NB4 (cell line): ENCODE measurements at regions not wholly inside any gene's neighbourhood (a gene's known extent, or its start where the extent isn't known, plus 50 kb on each side); places are given as distances from the start of the nearest gene placed in this dataset.

Experiments
- DNase-seq: peaks from one replicate; pipeline ENCODE4 v3.0.0; 2010; ENCODE audit warnings: low read depth
- H3K4me3 ChIP-seq: one replicate; pipeline ENCODE4 v1.5.1; 2011; ENCODE audit warnings: mild to moderate bottlenecking, low read depth, low read length, moderate library complexity
- CTCF ChIP-seq: IDR thresholded peaks from one replicate; pipeline ENCODE4 v1.5.1; 2012; ENCODE audit warnings: low read depth, low read length
- MAX ChIP-seq: IDR thresholded peaks from 2 replicates; pipeline ENCODE4 v1.6.1; 2011; ENCODE audit warnings: low read depth, low read length
- MYC ChIP-seq: IDR thresholded peaks from 2 replicates; pipeline ENCODE4 v1.6.1; 2011; ENCODE audit warnings: low read depth, low read length
- POLR2A ChIP-seq: IDR thresholded peaks from 2 replicates; pipeline ENCODE4 v1.6.1; 2011; ENCODE audit warnings: mild to moderate bottlenecking; ENCODE audit not compliant: insufficient read length; ENCODE audit errors: extremely low read depth

- DNase-seq: no peak
- no peak overlapping the region for H3K4me3 ChIP-seq
- TF ChIP-seq CTCF (no peak), MYC (no peak), MAX (no peak), POLR2A (no peak)
These were observed 140.5 kb downstream of the SEMA6D start for GRCh38 chr15:47857776-47858167.

GRCh38 chr15:47861111-47861903, 144.0 kb downstream of the SEMA6D start:
- no peak overlapping the region for H3K4me3 ChIP-seq
- DNase-seq: no peak
- TF ChIP-seq CTCF: no peak
- no peak for TF ChIP-seq MYC
- no peak for TF ChIP-seq MAX
- no peak for TF ChIP-seq POLR2A

GRCh38 chr15:47862402-47862801, 145.1 kb downstream of the SEMA6D start:
- no peak for DNase-seq
- H3K4me3 ChIP-seq: no peak overlapping the region
- TF ChIP-seq CTCF (no peak), MAX (no peak), POLR2A (no peak), MYC (no peak)

GRCh38 chr15:47866446-47866845, 149.1 kb downstream of the SEMA6D start:
- no peak for DNase-seq
- H3K4me3 ChIP-seq: no peak overlapping the region

GRCh38 chr15:47870300-47870955, 153.1 kb downstream of the SEMA6D start:
- DNase-seq: no peak
- no peak for TF ChIP-seq MYC
- TF ChIP-seq MAX: no peak
- no peak for TF ChIP-seq POLR2A
- TF ChIP-seq CTCF: no peak
- H3K4me3 ChIP-seq: no peak overlapping the region

More at GRCh38 chr15:47866446-47866845, 149.1 kb downstream of the SEMA6D start:
- TF ChIP-seq POLR2A (no peak), CTCF (no peak), MAX (no peak), MYC (no peak)
